ENCODE measurements at regions not wholly inside any gene's neighbourhood (a gene's known extent, or its start where the extent isn't known, plus 50 kb on each side); places are given as distances from the start of the nearest gene placed in this dataset.

GRCh38 chr9:80951675-80952074 is 737.7 kb downstream of the TLE1 start:
- no peaks in the 10 kb centered on the region for H3K9me3 ChIP-seq (ENCODE audit: insufficient read depth, low read length)
- H3K36me3 ChIP-seq (ENCODE audit: low read length): no peaks in the 10 kb centered on the region
- TF ChIP-seq EZH2phosphoT487 (conservative IDR thresholded peaks at IDR 0.05; ENCODE audit: low read length): no peak
- TF ChIP-seq CTCF (IDR thresholded peaks at IDR 0.05; ENCODE audit: insufficient read depth, low read length, poor library complexity, severe bottlenecking): no peak
- H3K9ac ChIP-seq (ENCODE audit: low read length): no peak overlapping the region
- H3K27me3 ChIP-seq (ENCODE audit: low read length): no peaks in the 10 kb centered on the region
- no peaks in the 10 kb centered on the region for H3F3A ChIP-seq (ENCODE audit: insufficient read depth)
- H2AFZ ChIP-seq (ENCODE audit: low read depth, low read length, severe bottlenecking): no peak overlapping the region
- H3K27ac ChIP-seq (ENCODE audit: low read depth, low read length): no peak overlapping the region
- no peaks in the 10 kb centered on the region for H3K9me2 ChIP-seq (replicated peaks; ENCODE audit: insufficient read depth, low read length)
- H3K4me2 ChIP-seq (ENCODE audit: low read depth, low read length, poor library complexity, severe bottlenecking): no peak overlapping the region
- no peaks in the 10 kb centered on the region for H3K79me2 ChIP-seq (ENCODE audit: insufficient read depth, low read length)
- H4K20me1 ChIP-seq (ENCODE audit: low read depth, low read length): no peaks in the 10 kb centered on the region
- no peak overlapping the region for H3K4me3 ChIP-seq (ENCODE audit: insufficient read depth, low read length, poor library complexity, severe bottlenecking)

- H3K4me2 ChIP-seq (ENCODE audit: low read depth, low read length, poor library complexity, severe bottlenecking): no peak overlapping the region
- H3K9me3 ChIP-seq (ENCODE audit: insufficient read depth, low read length): no peaks in the 10 kb centered on the region
- H4K20me1 ChIP-seq (ENCODE audit: low read depth, low read length): no peaks in the 10 kb centered on the region
- no peak overlapping the region for H2AFZ ChIP-seq (ENCODE audit: low read depth, low read length, severe bottlenecking)
- no peak overlapping the region for H3K9ac ChIP-seq (ENCODE audit: low read length)
- H3K36me3 ChIP-seq (ENCODE audit: low read length): no peaks in the 10 kb centered on the region
- H3K9me2 ChIP-seq (replicated peaks; ENCODE audit: insufficient read depth, low read length): no peaks in the 10 kb centered on the region
- no peaks in the 10 kb centered on the region for H3K79me2 ChIP-seq (ENCODE audit: insufficient read depth, low read length)
- no peak overlapping the region for H3K27ac ChIP-seq (ENCODE audit: low read depth, low read length)
- no peaks in the 10 kb centered on the region for H3K27me3 ChIP-seq (ENCODE audit: low read length)
- no peak overlapping the region for H3K4me3 ChIP-seq (ENCODE audit: insufficient read depth, low read length, poor library complexity, severe bottlenecking)
- H3F3A ChIP-seq (ENCODE audit: insufficient read depth): no peaks in the 10 kb centered on the region
- no peak for TF ChIP-seq EZH2phosphoT487 (conservative IDR thresholded peaks at IDR 0.05; ENCODE audit: low read length)
- TF ChIP-seq CTCF (IDR thresholded peaks at IDR 0.05; ENCODE audit: insufficient read depth, low read length, poor library complexity, severe bottlenecking): no peak
Measured at GRCh38 chr9:80948876-80949275, 740.5 kb downstream of the TLE1 start.

- no peaks in the 10 kb centered on the region for H3K79me2 ChIP-seq (ENCODE audit: insufficient read depth, low read length)
- no peak overlapping the region for H3K4me2 ChIP-seq (ENCODE audit: low read depth, low read length, poor library complexity, severe bottlenecking)
- H3F3A ChIP-seq (ENCODE audit: insufficient read depth): no peaks in the 10 kb centered on the region
- no peaks in the 10 kb centered on the region for H3K9me2 ChIP-seq (replicated peaks; ENCODE audit: insufficient read depth, low read length)
- H4K20me1 ChIP-seq (ENCODE audit: low read depth, low read length): no peaks in the 10 kb centered on the region
- no peak overlapping the region for H2AFZ ChIP-seq (ENCODE audit: low read depth, low read length, severe bottlenecking)
- TF ChIP-seq EZH2phosphoT487 (conservative IDR thresholded peaks at IDR 0.05; ENCODE audit: low read length) (no peak), CTCF (IDR thresholded peaks at IDR 0.05; ENCODE audit: insufficient read depth, low read length, poor library complexity, severe bottlenecking) (no peak)
- no peaks in the 10 kb centered on the region for H3K27me3 ChIP-seq (ENCODE audit: low read length)
- no peak overlapping the region for H3K27ac ChIP-seq (ENCODE audit: low read depth, low read length)
- H3K36me3 ChIP-seq (ENCODE audit: low read length): no peaks in the 10 kb centered on the region
- H3K9me3 ChIP-seq (ENCODE audit: insufficient read depth, low read length): no peaks in the 10 kb centered on the region
- H3K9ac ChIP-seq (ENCODE audit: low read length): no peak overlapping the region
- H3K4me3 ChIP-seq (ENCODE audit: insufficient read depth, low read length, poor library complexity, severe bottlenecking): no peak overlapping the region
Measured at GRCh38 chr9:80948066-80948465, 741.3 kb downstream of the TLE1 start.
